Ectodermal cell (in vitro differentiated cells): ENCODE measurements at regions not wholly inside any gene's neighbourhood (a gene's known extent, or its start where the extent isn't known, plus 50 kb on each side); places are given as distances from the start of the nearest gene placed in this dataset.

Source experiments
- H3K27ac ChIP-seq: 2 replicates; pipeline ENCODE4 v1.7.0; 2013; ENCODE audit warnings: mild to moderate bottlenecking, low read depth, low read length; ENCODE audit not compliant: insufficient read depth, poor library complexity, severe bottlenecking
- H3K27me3 ChIP-seq: 2 replicates; pipeline ENCODE4 v1.7.0; 2013; ENCODE audit warnings: mild to moderate bottlenecking, low read length; ENCODE audit not compliant: insufficient read depth, control insufficient read depth, poor library complexity, severe bottlenecking
- H3K36me3 ChIP-seq: one replicate; pipeline ENCODE4 v1.7.0; 2013; ENCODE audit warnings: low read length; ENCODE audit not compliant: control insufficient read depth, insufficient read depth
- H3K4me1 ChIP-seq: one replicate; pipeline ENCODE4 v1.7.0; 2013; ENCODE audit warnings: low read length; ENCODE audit not compliant: control insufficient read depth, insufficient read depth
- H3K4me3 ChIP-seq: 2 replicates; pipeline ENCODE4 v1.7.0; 2013; ENCODE audit warnings: low read depth, low read length, control low read depth; ENCODE audit not compliant: insufficient read depth
- H3K9me3 ChIP-seq: 2 replicates; pipeline ENCODE4 v1.7.0; 2013; ENCODE audit warnings: mild to moderate bottlenecking, low read length, moderate library complexity; ENCODE audit not compliant: control insufficient read depth
- WGBS, 2 experiments: methylation state at CpG; one replicate each; pipeline ENCODE4 v1.1.7; 2013; ENCODE audit warnings: missing lambda C conversion rate in 2 of 2; 5-methylcytosine and 5-hydroxymethylcytosine counted together

DNA sequence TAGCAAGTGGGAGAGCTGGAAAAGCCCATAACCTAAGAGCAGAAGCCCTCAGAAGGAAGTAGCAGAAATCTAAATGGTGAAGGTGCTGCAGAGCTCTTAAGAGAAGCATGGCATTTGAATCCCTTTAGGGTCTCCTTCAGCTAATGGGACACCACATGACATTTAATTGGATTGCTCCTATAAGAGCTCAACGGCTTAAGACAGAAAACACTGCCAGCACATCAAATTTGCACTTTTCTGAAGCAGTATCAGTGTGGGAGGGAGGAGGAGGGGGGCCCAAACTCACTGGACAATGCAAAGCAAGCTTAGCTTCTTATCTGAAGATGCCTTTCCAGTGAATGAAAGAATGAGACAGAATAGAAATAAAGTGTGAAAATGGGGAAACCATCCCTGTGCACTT, 287.9 kb upstream of the MTNR1B start:
- WGBS, 2 experiments, result 83 to 90% methylated on average over 1 of the region's 1 CpG
- no peaks in the 10 kb centered on the region for H3K9me3 ChIP-seq
- H3K27ac ChIP-seq, result no peak overlapping the region
- no peaks in the 10 kb centered on the region for H3K4me1 ChIP-seq
- H3K27me3 ChIP-seq, result no peaks in the 10 kb centered on the region
- H3K36me3 ChIP-seq, result no peaks in the 10 kb centered on the region
- no peak overlapping the region for H3K4me3 ChIP-seq

DNA sequence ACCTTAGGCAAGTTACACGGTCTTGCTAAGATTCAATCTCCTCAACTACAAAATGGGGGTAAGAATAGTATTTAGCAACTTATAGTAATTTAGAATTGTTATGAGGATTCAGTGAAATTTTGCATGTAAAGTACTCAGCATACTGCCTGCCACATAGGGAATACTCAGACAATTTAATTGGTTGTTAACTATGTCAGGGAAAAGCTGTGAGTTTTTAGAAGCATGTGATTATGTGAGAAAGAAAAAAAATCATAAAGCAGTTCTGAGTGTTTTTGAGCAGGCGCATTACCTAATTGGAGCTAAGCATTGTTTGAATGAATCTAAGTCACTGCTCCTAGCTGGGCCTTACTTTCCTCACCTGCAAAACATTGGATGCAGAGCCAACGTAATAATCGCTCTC, 287.3 kb upstream of the MTNR1B start:
- H3K4me3 ChIP-seq, result no peak overlapping the region
- H3K27ac ChIP-seq, result no peak overlapping the region
- no peaks in the 10 kb centered on the region for H3K4me1 ChIP-seq
- no peaks in the 10 kb centered on the region for H3K27me3 ChIP-seq
- 95% methylated on average over 3 of the region's 4 CpGs for WGBS, 2 experiments
- no peaks in the 10 kb centered on the region for H3K9me3 ChIP-seq
- H3K36me3 ChIP-seq, result no peaks in the 10 kb centered on the region

DNA sequence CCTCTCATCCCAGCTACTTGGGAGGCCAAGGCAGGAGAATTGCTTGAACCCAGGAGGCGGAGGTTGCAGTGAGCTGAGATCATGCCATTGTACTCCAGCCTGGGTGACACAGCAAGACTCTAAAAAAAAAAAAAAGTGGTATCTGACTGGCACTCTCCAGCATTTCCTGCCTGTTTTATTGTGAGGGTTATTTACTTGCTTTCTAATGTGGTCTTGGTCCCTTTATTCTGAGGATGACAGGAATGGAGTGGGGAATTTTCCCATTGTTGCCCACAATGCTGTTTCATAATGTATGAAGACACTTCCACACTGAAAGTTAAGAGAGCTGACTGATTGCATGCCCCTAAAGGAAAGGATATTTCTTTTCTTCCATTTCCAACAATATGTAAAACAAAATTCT, 286.5 kb upstream of the MTNR1B start:
- H3K27me3 ChIP-seq, result no peaks in the 10 kb centered on the region
- no peak overlapping the region for H3K27ac ChIP-seq
- no peaks in the 10 kb centered on the region for H3K36me3 ChIP-seq
- no peaks in the 10 kb centered on the region for H3K9me3 ChIP-seq
- no peak overlapping the region for H3K4me3 ChIP-seq
- 78 to 98% methylated on average over 1 of the region's 1 CpG for WGBS, 2 experiments
- no peaks in the 10 kb centered on the region for H3K4me1 ChIP-seq

DNA sequence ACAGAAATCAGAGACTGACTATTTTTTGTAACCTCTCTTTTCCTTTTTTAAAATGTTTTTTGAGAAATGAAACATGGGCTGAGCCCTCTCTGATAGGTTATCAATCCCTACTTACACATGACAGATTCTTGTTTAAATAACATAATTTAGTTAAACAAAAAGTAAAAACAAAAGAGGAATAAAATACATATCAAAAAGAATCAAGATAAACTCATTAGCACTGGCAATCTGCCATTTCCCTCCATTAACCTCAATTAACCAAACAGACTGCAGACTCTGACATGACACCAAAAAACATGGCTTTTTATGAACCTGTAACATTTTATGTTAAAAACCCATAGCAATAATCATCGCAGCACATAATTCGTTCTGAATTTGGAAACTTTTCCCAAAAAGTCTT, 284.4 kb upstream of the MTNR1B start:
- H3K4me3 ChIP-seq, result no peak overlapping the region
- no peaks in the 10 kb centered on the region for H3K4me1 ChIP-seq
- H3K36me3 ChIP-seq, result no peaks in the 10 kb centered on the region
- WGBS, 2 experiments, result 88 to 100% methylated on average over 2 of the region's 2 CpGs
- H3K27me3 ChIP-seq, result no peaks in the 10 kb centered on the region
- no peak overlapping the region for H3K27ac ChIP-seq
- no peaks in the 10 kb centered on the region for H3K9me3 ChIP-seq

DNA sequence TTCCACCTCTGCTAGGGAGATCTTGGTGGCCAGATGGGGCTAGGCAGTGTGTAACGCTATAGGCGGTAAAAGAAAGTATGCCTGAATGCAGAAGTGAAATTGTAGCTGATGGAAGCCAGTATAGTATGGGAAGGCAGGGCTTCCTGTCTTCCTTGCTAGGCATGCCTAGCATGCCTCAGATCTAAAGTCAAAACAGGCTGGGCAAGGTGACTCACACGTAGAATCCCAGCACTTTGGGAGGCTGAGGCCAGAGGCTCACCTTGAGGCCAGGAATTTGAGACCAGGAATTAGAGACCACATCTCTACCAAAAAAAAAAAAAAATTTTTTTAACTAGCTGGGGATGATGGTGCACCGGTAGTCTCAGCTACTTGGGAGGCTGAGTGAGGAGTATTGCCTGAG, 281.7 kb upstream of the MTNR1B start:
- Histone ChIP-seq H3K27ac (no peak overlapping the region), H3K9me3 (no peaks in the 10 kb centered on the region), H3K4me3 (no peak overlapping the region), H3K36me3 (no peaks in the 10 kb centered on the region), H3K27me3 (no peaks in the 10 kb centered on the region), H3K4me1 (no peaks in the 10 kb centered on the region)
- 93% methylated on average over 4 of the region's 4 CpGs for WGBS, 2 experiments

DNA sequence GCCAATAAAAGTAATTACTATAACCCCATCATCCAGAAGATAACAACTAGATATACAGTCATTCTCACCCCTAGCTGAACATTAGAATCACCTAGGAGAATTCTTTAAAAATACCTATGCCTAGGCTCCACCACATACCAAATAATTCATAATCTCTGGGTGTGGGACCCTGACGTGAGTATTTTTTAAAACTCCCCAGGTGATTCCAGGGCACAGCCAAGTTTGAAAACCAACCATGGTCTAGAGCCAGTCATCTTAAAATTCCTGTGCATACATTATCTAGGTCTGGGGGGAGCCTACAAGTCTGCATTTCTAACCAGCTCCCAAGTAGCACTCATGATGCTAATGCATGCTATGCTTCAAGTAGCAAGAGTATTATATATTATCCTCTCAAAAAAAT, 281.0 kb upstream of the MTNR1B start:
- Histone ChIP-seq H3K36me3 (no peaks in the 10 kb centered on the region), H3K27me3 (no peaks in the 10 kb centered on the region), H3K27ac (no peak overlapping the region), H3K4me3 (no peak overlapping the region), H3K9me3 (no peaks in the 10 kb centered on the region), H3K4me1 (no peaks in the 10 kb centered on the region)
- WGBS, 2 experiments, result 94 to 97% methylated on average over 1 of the region's 1 CpG

DNA sequence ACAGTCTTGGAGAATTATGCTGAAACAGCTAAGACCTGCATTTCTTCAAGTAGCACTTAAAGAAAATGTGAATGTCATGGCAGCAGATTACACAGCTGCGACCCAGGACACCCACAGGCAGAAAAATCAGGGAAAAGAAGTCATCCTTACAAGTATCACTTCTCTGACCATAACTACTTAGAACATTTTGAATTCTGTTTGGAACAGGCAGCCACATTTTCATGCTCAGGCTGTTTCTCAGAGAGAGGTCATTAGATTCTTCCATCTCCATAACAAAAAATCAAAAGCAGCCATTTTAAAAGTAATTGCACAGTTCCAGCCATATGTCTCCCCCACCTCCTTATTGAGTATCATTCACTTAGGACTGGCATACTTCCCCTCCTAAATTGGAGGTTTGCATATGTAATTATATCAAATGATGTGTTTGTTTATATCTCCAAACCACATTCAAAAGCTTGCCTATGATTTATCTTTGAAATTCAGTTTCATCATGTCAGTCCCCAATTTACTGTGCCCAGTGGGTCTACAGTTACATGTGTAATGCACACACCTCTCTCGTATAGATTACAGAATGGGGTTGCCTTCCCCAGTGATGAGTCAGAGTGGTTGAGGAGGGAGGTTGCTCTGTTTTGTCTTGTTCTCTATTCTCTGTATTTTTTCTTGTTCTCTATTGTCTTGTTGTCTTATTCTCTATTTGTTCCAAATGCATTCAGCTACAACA, 276.5 kb upstream of the MTNR1B start:
- Histone ChIP-seq H3K27ac (no peak overlapping the region), H3K9me3 (no peaks in the 10 kb centered on the region), H3K27me3 (no peaks in the 10 kb centered on the region), H3K4me3 (no peak overlapping the region), H3K36me3 (no peaks in the 10 kb centered on the region), H3K4me1 (no peaks in the 10 kb centered on the region)
- WGBS, 2 experiments, result 81 to 86% methylated on average over 2 of the region's 2 CpGs

DNA sequence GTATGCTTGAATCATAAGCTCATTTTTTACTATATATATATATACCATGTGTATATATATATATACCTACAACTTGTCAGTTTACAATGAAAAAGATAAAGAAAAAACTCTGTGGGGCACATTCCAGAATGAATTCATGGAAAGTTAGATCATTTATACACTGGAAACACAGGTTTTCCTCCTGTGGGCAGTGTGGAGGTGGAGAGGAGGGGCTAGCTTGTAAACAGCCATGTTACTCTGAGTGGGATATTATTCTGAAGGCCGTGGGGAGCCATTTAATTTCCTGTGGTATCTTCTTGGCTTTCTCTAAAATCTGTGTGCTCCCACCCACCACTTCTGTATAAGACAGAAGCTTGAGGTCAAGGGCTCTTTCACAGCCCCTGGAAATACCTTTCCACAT, 273.4 kb upstream of the MTNR1B start:
- H3K36me3 ChIP-seq, result no peaks in the 10 kb centered on the region
- no peak overlapping the region for H3K4me3 ChIP-seq
- no peaks in the 10 kb centered on the region for H3K4me1 ChIP-seq
- H3K27ac ChIP-seq, result no peak overlapping the region
- no peaks in the 10 kb centered on the region for H3K9me3 ChIP-seq
- no peaks in the 10 kb centered on the region for H3K27me3 ChIP-seq
- WGBS, 2 experiments, result 88 to 91% methylated on average over 1 of the region's 1 CpG

DNA sequence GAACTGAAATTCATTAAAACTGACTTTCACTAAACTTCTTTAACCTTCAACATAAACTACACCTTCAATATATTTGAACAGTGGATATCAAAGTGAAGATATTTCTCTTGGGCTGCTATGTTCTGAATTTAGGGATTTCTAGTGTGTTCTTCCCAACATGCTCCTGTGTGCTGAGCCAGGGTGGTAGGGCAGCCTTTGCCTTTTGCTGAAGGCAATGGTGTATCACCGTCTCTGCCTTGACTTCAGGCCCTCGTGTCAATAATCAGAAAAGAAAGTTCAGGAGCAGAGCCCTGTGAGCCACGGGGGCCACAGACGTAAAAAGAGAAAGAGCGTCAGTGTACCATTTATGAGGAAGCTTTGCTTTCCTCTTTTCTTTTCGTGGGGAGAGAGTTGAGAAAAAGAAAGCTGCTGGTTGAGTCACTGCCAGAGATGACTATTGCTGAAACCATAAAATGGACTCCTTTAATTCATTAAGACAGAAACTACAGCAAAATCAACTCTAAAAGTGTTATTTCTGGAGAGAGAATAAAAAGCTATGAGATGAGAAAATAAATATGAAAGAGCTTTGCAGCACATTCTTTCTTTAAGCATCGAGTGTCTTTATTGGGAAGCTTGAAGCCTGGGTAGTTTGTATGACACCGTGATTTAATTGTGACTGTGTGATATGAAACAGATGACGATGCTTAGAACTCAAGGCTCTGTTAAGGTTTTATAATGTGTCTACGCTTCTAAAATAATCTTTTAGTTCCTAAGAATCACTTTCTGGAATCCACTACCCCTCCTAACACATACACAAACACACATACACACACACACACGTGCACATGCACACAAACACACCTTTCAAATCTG, 271.8 kb upstream of the MTNR1B start:
- Histone ChIP-seq H3K9me3 (no peaks in the 10 kb centered on the region), H3K4me1 (no peaks in the 10 kb centered on the region), H3K27ac (no peak overlapping the region), H3K4me3 (no peak overlapping the region), H3K36me3 (no peaks in the 10 kb centered on the region), H3K27me3 (no peaks in the 10 kb centered on the region)
- WGBS, 2 experiments, result 92 to 93% methylated on average over 11 of the region's 11 CpGs

DNA sequence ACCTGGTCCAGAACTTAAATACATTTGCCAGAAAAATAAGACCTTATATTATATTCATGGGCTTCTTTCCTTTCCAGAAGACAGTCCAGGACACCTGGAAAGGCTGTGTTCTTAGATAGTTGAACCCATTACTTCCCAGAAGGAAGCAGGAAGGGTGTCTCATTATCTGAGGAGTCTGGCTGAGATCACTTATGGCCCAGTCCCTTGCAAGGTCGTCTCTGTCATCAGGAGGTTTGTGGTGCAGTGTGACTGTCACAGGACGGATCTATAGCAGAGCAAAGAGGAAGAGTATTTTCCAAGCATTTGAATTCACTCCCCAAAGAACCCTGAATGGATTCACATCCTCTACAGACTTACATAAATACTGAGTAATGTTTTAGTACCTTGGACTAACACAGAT, 270.7 kb upstream of the MTNR1B start:
- H3K4me1 ChIP-seq, result no peaks in the 10 kb centered on the region
- H3K9me3 ChIP-seq, result no peaks in the 10 kb centered on the region
- no peak overlapping the region for H3K27ac ChIP-seq
- H3K27me3 ChIP-seq, result no peaks in the 10 kb centered on the region
- H3K36me3 ChIP-seq, result no peaks in the 10 kb centered on the region
- no peak overlapping the region for H3K4me3 ChIP-seq
- WGBS, 2 experiments, result 93 to 96% methylated on average over 2 of the region's 2 CpGs
